WTC11 (cell line): ENCODE measurements at regions not wholly inside any gene's neighbourhood (a gene's known extent, or its start where the extent isn't known, plus 50 kb on each side); places are given as distances from the start of the nearest gene placed in this dataset.
"Not testable (repeated sequence)": the region's sequence is repeated elsewhere in the genome, so short reads cannot be mapped to it uniquely, and the experiment has no call there.

Experiments
- ATAC-seq: fragments of 200-7000 bp; cut with Tn5 transposase; 2 replicates; pipeline ENCODE4 v1.10.0; 2021; ENCODE audit warnings: mild to moderate bottlenecking, moderate library complexity
- CTCF ChIA-PET: fragments of 300-600 bp; sonication (Branson Sonifier 250); formaldehyde crosslinking; loops from one replicate; lab custom pipeline; 2021; ENCODE audit warnings: antibody characterized with exemption; lab: Charles Lee
- POLR2A ChIA-PET: fragments of 350-600 bp; sonication (Branson Sonifier 250); formaldehyde crosslinking; loops from one replicate; lab custom pipeline; 2021; ENCODE audit warnings: antibody characterized with exemption; lab: Charles Lee
- DNase-seq: peaks from one replicate; pipeline ENCODE4 v3.0.0; 2021; ENCODE audit warnings: low spot score
- H3K27ac Mint-ChIP-seq: 2 replicates; pipeline ENCODE4 v1.8.0; 2021; ENCODE audit warnings: mixed read lengths
- H3K27me3 Mint-ChIP-seq: 2 replicates; pipeline ENCODE4 v1.8.0; 2021; ENCODE audit warnings: low read depth, mild to moderate bottlenecking, moderate library complexity, mixed read lengths
- H3K36me3 Mint-ChIP-seq: 2 replicates; pipeline ENCODE4 v1.8.0; 2021; ENCODE audit warnings: mixed read lengths
- H3K4me1 Mint-ChIP-seq: 2 replicates; pipeline ENCODE4 v1.8.0; 2022; ENCODE audit warnings: mixed read lengths
- H3K4me3 Mint-ChIP-seq: 2 replicates; pipeline ENCODE4 v1.8.0; 2021; ENCODE audit warnings: mild to moderate bottlenecking, moderate library complexity, mixed read lengths
- H3K9me3 Mint-ChIP-seq: 2 replicates; pipeline ENCODE4 v1.8.0; 2021; ENCODE audit warnings: mixed read lengths
- ATF3 ChIP-seq: sonication (generic); formaldehyde crosslinking; conservative IDR thresholded peaks from 2 replicates; pipeline ENCODE4 v1.8.1; 2022; ENCODE audit warnings: mild to moderate bottlenecking, missing genetic modification reagents
- CBFB ChIP-seq: sonication (generic); formaldehyde crosslinking; IDR thresholded peaks from 2 replicates; pipeline ENCODE4 v1.8.1; 2022; ENCODE audit warnings: mild to moderate bottlenecking, low read depth, missing genetic modification reagents
- CTCF ChIP-seq: fragments of 200-600 bp; IDR thresholded peaks from 2 replicates; pipeline ENCODE4 v1.8.0; 2022; ENCODE audit warnings: antibody characterized with exemption
- FOXJ3 ChIP-seq: sonication (generic); formaldehyde crosslinking; IDR thresholded peaks from 2 replicates; pipeline ENCODE4 v1.9.0; 2021; ENCODE audit warnings: missing genetic modification reagents, mild to moderate bottlenecking, borderline replicate concordance
- GRHL2 ChIP-seq: fragments of 250-450 bp; sonication (Bioruptor Pico); IDR thresholded peaks from 2 replicates; pipeline ENCODE4 v1.8.0; 2022; ENCODE audit warnings: mild to moderate bottlenecking, moderate library complexity; ENCODE audit not compliant: insufficient replicate concordance, severe bottlenecking
- JAZF1 ChIP-seq: fragments of 250-450 bp; sonication (Bioruptor Pico); IDR thresholded peaks from 2 replicates; pipeline ENCODE4 v1.9.0; 2021; ENCODE audit warnings: moderate library complexity, mild to moderate bottlenecking, inconsistent platforms
- MAX ChIP-seq: sonication (generic); formaldehyde crosslinking; IDR thresholded peaks from 2 replicates; pipeline ENCODE4 v1.8.0; 2022; ENCODE audit warnings: mild to moderate bottlenecking, missing genetic modification reagents
- MLX ChIP-seq: sonication (generic); formaldehyde crosslinking; IDR thresholded peaks from 2 replicates; pipeline ENCODE4 v1.8.1; 2023; ENCODE audit warnings: mild to moderate bottlenecking, missing genetic modification reagents, moderate library complexity
- MYBL2 ChIP-seq: sonication (generic); formaldehyde crosslinking; IDR thresholded peaks from 2 replicates; pipeline ENCODE4 v1.8.1; 2023; ENCODE audit warnings: mild to moderate bottlenecking, moderate library complexity, missing genetic modification reagents
- NFATC4 ChIP-seq: fragments of 250-450 bp; sonication (Bioruptor Pico); IDR thresholded peaks from 2 replicates; pipeline ENCODE4 v1.9.0; 2021; ENCODE audit warnings: mild to moderate bottlenecking
- PRDM15 ChIP-seq: sonication (generic); formaldehyde crosslinking; IDR thresholded peaks from 2 replicates; pipeline ENCODE4 v1.8.0; 2022; ENCODE audit warnings: missing genetic modification reagents
- RELA ChIP-seq: sonication (generic); formaldehyde crosslinking; IDR thresholded peaks from 2 replicates; pipeline ENCODE4 v1.8.1; 2022; ENCODE audit warnings: missing genetic modification reagents, mild to moderate bottlenecking, borderline replicate concordance
- RORB ChIP-seq: fragments of 250-450 bp; sonication (Bioruptor Pico); IDR thresholded peaks from 2 replicates; pipeline ENCODE4 v1.9.0; 2021; ENCODE audit warnings: mild to moderate bottlenecking
- TEAD4 ChIP-seq: sonication (generic); formaldehyde crosslinking; IDR thresholded peaks from 2 replicates; pipeline ENCODE4 v1.8.0; 2022; ENCODE audit warnings: mild to moderate bottlenecking, missing genetic modification reagents
- ZMAT4 ChIP-seq: fragments of 250-450 bp; sonication (Bioruptor Pico); IDR thresholded peaks from 2 replicates; pipeline ENCODE4 v1.9.0; 2021; ENCODE audit warnings: mild to moderate bottlenecking
- ZNF219 ChIP-seq: sonication (generic); formaldehyde crosslinking; IDR thresholded peaks from 2 replicates; pipeline ENCODE4 v1.8.0; 2023; ENCODE audit warnings: missing genetic modification reagents, mild to moderate bottlenecking, borderline replicate concordance
- ZNF263 ChIP-seq: sonication (generic); formaldehyde crosslinking; IDR thresholded peaks from 2 replicates; pipeline ENCODE4 v1.8.1; 2022; ENCODE audit warnings: low read depth, mild to moderate bottlenecking, moderate library complexity, missing genetic modification reagents
- ZNF416 ChIP-seq: fragments of 250-450 bp; sonication (Bioruptor Pico); IDR thresholded peaks from 2 replicates; pipeline ENCODE4 v1.9.0; 2021; ENCODE audit warnings: mild to moderate bottlenecking, inconsistent platforms
- ZNF532 ChIP-seq: fragments of 250-450 bp; sonication (Bioruptor Pico); IDR thresholded peaks from 2 replicates; pipeline ENCODE4 v1.9.0; 2021; ENCODE audit warnings: mild to moderate bottlenecking, borderline replicate concordance

GRCh38 chr4:157687971-157688370, 467.4 kb downstream of the GRIA2 start:
- ATAC-seq (no peak), DNase-seq (no peak)
- Mint-ChIP-seq H3K36me3 (peaks cover 11% of the 10 kb centered on the region; the same call in 1 of the 2 replicates), H3K4me3 (no peak overlapping the region), H3K27ac (no peak overlapping the region), H3K4me1 (no peaks in the 10 kb centered on the region), H3K27me3 (no peaks in the 10 kb centered on the region), H3K9me3 (peaks cover 14% of the 10 kb centered on the region)
- ChIA-PET POLR2A (no interaction called here), CTCF (no interaction called here)
- no peak for TF ChIP-seq ZNF263 (CRISPR knock-in tag)
- TF ChIP-seq GRHL2 (CRISPR knock-in tag), result no peak
- TF ChIP-seq ZNF219 (CRISPR knock-in tag), result no peak
- TF ChIP-seq RELA (CRISPR knock-in tag), result no peak
- no peak for TF ChIP-seq NFATC4 (CRISPR knock-in tag)
- TF ChIP-seq JAZF1 (CRISPR knock-in tag), result no peak
- no peak for TF ChIP-seq RORB
- TF ChIP-seq CBFB (CRISPR knock-in tag), result no peak
- no peak for TF ChIP-seq MLX (CRISPR knock-in tag)
- no peak for TF ChIP-seq MAX (CRISPR knock-in tag)
- no peak for TF ChIP-seq TEAD4

- H3K27ac Mint-ChIP-seq, POLR2A ChIA-PET, H3K4me1 Mint-ChIP-seq, H3K4me3 Mint-ChIP-seq, DNase-seq, ATAC-seq, CTCF ChIA-PET, H3K27me3 Mint-ChIP-seq: not testable (repeated sequence)
- Mint-ChIP-seq H3K36me3 (peaks cover 25% of the 10 kb centered on the region), H3K9me3 (peaks cover 26% of the 10 kb centered on the region)
Observed at GRCh38 chr4:157679326-157679725, 458.8 kb downstream of the GRIA2 start.

GRCh38 chr4:157678478-157678877, 457.9 kb downstream of the GRIA2 start:
- POLR2A ChIA-PET, result no interaction called here
- no peak for ATAC-seq
- Mint-ChIP-seq H3K36me3 (peaks cover 25% of the 10 kb centered on the region), H3K4me1 (no peaks in the 10 kb centered on the region), H3K27me3 (no peaks in the 10 kb centered on the region; the same call in 1 of the 2 replicates), H3K27ac (no peak overlapping the region)
- TF ChIP-seq ATF3, result no peak
- TF ChIP-seq PRDM15 (CRISPR knock-in tag), result no peak
- TF ChIP-seq MYBL2 (CRISPR knock-in tag), result no peak
- TF ChIP-seq ZNF263 (CRISPR knock-in tag), result no peak
- no peak for TF ChIP-seq CTCF
- peak; percentile 97 for TF ChIP-seq ZNF416 (CRISPR knock-in tag)
- no peak for TF ChIP-seq FOXJ3 (CRISPR knock-in tag)
- TF ChIP-seq ZMAT4, result no peak
- TF ChIP-seq ZNF532 (CRISPR knock-in tag), result no peak
- TF ChIP-seq, all 79 proteins: peak for 1
- CTCF ChIA-PET, result no interaction called here
- peaks cover 26% of the 10 kb centered on the region for H3K9me3 Mint-ChIP-seq
- H3K4me3 Mint-ChIP-seq, result no peak overlapping the region
- no peak for DNase-seq
